ENCODE measurements at regions not wholly inside any gene's neighbourhood (a gene's known extent, or its start where the extent isn't known, plus 50 kb on each side); places are given as distances from the start of the nearest gene placed in this dataset.

DNA sequence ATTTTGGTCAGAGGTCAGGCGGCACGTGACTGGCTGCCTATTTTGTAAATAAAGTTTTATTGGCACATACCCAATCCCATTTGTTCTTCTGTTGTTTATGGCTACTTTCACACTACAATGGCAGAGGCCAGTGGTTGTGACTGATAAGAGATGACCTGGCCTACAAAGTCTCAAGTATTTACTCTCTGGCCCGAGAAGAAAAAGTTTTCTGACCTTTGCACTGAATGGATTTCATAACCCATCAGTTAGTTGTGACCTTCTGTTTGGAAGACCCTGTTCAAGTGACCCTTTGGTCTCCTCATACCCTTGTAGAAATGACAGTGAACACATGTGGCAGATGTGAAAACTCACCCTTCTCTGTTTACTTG, 121.4 kb upstream of the MGAT5 start:
- no peak for DNase-seq

DNA sequence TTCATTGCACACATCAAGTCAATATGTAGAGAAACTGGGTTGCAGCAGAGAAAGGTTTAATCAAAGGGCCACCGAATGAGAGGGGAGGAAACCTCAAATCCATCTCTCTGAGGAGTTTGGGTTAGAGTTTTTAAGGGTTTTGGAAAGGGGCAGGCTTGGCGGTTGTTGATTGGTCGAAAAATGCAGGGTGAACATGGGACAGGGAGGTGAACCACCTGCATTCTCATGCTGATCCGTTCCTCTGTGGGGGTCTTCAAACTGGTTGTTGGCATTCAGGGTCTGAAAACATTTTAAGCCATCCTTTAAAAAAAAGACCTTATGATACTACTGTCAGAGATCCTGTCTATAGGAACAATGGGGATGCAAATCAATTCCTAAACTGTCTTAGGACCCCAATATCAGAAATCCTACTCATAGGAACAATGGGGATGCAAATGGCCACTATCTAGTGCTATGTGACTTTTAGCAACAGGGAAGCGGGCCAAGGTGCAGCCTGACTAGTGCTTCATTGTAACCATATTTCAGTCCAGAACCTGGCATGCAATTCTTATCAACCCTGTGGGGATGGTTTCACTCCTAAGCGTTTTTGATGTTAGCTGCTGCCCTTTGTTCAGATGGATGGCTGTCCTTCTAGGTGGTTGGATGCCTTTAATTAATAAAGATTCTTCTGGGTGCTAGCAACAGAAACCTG, 120.1 kb upstream of the MGAT5 start:
- no peak for DNase-seq

DNA sequence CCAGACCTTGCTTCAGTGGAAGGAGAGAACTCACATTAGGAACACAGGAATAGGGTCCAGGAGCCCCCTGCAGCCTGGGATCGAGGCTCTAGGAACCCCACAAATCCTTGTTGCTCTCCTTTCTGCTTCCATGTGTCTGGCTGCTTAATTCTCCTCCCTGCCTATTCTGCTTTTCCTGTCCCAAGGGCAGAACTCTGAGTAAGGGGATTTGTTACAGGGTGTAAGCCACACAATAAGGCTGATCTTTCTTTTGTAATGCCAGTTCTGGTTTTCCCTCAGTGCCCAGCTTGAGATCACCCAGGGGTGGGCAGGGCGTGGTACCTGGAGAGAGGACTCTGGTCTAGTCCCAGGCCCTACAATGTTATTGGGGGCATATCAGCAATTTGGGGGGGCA, 119.6 kb upstream of the MGAT5 start:
- DNase-seq = no peak

DNA sequence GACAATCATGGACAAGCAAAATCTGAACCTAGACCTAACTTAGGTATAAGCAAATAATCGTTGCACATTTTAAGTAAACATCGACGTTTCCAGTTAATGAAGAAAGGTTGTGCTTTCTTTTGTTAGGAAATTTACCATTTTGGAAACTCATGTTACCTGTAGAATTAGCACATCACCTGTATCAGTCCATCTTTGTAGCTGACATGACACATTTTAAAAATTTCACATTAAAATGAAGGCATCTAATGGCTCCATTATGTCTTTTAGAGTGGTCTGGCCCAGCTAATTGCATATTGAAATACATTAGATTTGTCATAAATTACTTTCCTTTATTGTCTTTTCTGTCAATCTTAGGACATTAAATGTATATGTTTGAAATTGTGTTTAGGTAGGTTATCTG, 119.0 kb upstream of the MGAT5 start:
- no peak for DNase-seq

DNA sequence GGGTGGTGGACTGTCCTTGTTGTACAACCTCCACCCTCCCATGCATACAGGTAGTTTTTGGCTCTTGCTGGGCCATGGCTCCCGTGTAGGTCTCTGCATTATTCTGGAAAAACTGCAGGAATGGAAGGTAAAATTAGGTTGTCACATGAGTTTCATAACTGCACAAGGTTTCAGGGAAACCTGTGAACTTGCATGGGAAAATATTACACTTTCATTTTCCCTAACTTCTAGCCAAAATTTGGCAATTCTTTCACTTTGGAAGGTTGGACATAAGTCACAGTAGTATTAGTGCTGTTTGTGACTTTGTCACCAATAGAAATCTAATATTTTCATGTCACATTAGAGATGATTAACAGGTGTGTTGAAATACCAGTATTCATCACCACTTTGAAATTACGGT, 118.1 kb upstream of the MGAT5 start:
- DNase-seq = no peak

DNA sequence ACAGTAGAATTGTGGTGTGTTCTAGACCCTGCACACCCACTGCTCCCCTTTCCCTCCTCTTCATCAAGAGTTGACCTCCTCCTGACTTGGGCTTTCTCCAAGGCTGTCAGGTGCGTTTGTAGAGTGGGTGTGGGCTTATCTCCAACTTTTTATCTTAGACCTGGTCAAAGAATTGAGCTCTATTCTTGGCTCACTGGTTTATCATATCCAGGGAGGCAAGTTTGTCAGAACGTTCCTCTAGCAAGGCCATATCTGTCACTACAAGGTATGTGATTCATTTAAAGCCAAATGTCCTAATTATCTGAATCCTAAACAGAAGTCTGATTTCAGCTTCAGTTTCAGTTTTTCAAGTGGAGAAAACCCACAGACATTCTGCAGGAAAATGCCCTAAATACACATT, 117.1 kb upstream of the MGAT5 start:
- DNase-seq = no peak

DNA sequence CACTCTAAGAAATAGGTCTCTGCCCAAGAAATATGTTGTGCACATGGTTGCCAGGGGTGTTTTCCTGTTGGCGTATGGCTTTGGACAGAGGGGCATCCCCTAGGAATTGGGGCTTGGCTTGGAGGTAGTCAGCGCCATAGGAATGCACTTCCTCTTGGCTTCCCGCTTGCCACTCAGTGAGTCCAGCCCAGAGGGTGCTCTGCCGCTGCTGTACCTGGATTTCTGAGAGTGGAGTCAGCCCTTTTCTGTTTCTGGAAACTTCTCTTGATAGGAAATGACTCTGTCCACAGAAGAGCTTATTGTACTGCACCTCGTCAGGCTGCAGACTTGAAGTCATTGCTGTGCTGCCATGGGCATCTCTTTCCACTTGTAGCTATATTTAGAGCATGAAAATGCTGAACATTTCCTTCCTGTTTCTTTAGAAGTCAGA, 116.7 kb upstream of the MGAT5 start:
- no peak for DNase-seq

DNA sequence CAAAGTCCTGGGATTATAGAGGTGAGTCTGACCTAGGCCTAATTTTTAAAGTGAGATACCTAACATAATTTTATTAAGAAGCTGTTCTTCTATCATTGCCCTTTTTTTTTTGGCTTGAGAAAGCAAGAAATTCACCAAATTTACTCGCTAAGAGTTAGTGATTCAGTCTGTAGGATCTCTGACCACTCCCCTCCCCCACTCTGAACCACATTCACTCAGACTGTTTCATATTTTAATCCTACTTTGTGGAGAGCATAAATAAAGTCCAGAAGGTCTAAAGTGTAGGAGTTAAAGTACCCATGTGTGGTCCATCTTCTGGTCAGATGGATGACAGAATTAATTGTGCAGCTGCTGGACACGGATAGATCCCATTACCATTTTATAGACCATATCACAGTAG, 115.8 kb upstream of the MGAT5 start:
- DNase-seq = no peak

DNA sequence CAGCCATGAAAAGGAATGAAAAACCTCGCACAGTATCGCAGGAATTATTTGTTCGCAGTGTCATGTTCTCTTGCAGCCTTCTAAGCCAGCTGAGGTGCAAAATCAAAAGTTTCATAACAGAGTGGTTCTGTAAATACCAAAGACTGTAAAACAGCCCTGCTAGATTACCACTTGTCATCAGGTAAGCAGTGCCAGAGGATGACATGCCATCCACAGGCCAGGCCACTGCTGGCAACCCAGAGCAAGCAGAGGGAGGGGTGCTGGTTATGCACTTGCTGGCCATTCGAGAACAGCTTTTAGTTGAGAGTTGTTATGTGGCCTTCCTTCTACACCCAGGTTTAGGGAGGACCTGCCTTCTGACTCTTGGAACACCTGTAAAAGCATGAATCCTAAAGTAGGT, 114.3 kb upstream of the MGAT5 start:
- no peak for DNase-seq

DNA sequence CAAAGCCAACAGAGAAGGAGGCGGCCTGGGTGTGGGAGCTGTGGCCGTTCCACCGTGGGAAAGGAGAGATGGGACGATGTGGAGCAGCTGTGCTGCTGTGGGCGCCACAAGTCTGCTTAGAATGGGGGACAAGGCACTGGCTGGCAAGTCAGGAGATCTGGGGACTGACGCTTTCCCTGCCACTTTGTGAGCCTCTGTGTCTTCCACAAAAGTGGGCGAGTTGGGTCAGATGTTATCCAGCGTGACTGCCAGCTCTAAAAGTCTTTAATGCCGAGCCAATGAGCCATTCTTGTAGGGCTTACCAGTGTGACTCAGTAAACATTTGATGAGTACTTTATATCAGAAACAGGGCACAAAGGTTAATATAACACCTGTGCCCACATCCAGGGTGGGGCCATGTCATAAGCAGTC, 113.6 kb upstream of the MGAT5 start:
- no peak for DNase-seq

DNA sequence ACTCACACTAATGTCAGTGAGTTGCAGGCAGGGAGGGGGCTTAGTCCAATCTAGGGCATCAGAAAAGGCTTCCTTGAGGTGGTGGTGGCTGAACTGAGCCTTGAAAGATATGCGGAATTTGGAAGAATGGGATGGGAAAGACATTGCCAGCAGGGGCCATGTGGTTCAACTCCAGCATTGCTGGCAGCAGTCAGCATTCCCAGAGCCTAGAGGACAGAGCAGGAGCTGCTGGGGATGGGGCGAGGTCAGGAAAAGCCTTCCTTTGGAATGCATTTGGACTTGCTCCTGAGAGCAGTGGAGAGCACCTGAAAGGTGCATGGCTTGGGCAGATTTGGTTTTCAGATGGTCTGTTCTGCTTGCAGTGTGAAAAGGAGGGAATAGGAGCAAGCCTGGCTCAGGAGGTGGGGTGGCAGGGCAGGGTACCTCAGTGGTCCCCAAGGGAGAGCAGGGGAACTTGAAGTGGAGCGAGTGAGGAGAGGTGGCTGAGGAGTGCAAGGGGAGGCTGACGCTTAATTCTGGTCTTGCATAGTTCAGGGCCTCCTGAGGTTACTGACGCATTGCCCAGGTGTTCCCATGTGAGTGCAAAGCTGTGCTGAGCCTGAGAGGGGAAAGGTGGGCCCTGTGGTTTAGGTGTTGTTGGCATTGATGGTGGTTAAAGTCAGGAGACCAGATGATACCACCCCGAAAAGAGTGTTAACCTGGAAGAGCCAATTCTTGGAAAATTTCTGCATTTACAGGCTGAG, 112.1 kb upstream of the MGAT5 start:
- DNase-seq = no peak

DNA sequence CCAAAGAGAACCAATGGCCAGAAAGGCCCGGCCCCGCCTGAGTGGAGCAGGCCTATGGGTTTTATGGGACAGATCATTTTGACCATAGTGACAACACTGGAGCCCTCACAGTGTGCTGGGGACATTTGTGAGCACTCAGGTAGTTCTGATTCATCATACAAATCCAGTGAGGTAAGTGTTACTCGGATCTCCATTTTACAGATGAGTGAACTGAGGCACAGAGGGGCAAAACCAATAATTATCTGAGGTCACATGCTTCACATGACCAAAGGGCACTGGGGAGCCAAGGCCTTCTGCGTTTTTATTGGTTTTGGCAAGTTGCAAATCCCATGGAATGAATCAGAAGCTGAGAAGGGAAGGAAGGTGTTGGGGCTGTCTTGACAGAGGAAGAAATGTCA, 111.5 kb upstream of the MGAT5 start:
- DNase-seq = no peak

DNA sequence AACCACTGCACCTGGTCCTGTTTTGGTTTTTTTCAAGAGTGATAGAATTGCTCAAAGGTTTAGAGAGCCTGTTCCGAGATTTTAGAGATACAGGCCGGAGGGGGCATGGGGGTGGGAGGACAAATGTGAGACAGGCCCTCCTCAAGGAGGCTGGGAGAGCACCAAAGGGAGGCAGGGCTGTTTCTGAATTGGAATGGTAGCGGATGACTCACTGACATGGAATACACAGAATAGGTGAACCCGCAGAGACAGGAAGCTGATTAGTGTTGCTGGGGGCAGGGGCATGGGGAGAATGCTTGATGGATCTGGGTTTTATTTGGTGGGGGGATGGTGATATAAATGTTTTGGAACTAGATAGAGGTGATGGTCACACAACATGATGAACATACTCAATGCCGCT, 111.0 kb upstream of the MGAT5 start:
- DNase-seq = no peak

DNA sequence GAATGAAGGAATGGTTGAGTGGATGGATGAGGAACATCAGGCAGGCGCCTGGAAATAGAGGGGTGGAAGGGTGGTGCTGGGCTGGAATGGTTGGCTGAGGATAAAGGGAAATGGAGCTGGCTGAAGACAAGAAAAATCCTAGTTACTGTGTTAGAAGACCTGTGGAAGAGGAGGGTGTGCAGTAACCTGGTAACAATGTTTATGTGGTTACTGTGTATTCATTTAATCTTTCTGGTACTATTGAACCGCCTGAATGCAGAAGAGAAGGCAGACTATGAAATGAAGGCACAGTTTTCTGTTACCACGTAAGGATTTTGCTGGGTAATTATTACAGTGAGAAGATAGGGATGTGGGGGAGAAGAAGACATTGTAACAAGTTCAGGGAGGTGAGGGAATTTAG, 110.3 kb upstream of the MGAT5 start:
- no peak for DNase-seq

DNA sequence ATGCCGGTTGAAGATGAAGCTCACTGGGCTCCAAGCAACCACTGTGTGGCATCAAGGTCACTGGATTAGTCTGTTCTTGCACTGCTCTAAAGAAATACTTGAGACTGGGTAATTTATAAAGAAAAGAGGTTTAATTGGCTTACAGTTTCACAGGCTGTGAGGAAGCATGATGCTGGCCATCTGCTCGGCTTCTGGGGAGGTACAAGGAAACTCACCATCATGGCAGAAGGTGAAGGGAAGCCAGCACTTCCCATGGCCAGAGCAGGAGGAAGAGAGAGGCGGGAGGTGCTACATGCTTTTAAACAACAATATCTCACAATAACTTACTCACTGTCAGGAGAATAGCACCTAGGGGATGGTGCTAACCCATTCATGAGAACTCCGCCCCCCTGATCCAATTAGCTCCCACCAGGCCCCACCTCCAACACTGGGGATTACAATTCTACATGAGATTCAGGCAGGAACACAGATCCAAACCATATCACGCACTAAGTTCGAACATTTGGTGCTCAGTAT, 109.7 kb upstream of the MGAT5 start:
- DNase-seq = no peak

DNA sequence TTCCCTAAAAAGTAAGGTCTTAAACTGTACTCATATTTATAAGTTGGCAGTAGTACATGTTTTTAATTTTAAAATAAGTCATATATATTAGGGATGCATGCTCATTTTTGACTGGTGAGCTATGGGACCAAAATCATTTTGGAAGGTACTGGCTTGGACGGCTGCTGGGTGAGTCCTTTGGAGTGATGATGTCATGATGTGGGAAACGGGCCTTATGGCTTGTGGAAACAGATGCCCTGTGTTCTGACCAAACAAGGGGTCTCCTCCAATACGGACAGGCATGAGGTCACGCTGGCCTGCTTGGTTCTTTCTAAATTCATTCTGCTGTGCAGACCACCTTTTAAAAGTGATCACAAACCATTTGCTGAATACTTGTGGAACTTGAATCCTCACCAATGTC, 109.2 kb upstream of the MGAT5 start:
- DNase-seq = no peak

DNA sequence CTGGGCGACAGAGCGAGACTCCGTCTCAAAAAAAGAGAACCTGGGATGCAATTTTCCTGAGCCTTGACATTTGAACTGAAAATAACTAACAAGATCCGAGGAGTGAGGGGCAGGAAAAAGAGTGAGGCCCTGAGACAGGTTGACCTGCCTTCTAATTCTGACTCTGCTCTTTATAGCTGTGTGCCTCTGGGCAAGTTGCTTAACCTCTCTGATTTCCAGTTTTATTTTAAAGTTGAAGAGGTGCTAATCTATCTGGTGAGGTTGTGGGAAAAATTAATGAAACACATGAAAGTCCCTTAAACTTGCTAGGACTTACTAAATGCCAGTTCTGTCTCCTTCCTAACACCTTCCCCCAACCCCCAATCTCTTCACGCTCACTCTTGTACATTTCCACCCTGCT, 108.4 kb upstream of the MGAT5 start:
- DNase-seq = no peak

DNA sequence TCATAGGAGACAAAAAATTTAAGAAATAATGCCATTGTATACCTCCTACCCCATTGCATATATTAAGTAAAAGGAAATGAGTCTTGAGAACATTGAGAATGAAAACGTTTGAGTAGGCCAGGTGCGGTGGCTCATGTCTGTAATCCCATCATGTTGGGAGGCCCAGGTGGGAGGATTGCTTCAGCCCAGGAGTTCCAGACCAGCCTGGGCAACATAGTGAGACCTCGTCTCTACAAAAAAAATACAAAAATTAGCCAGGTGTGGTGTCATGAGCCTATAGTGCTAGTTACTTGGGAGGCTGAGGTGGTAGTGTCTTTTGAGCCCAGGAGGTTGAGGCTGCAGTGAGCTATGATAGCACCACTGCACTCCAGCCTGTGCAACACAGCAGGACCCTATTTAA, 107.7 kb upstream of the MGAT5 start:
- no peak for DNase-seq

DNA sequence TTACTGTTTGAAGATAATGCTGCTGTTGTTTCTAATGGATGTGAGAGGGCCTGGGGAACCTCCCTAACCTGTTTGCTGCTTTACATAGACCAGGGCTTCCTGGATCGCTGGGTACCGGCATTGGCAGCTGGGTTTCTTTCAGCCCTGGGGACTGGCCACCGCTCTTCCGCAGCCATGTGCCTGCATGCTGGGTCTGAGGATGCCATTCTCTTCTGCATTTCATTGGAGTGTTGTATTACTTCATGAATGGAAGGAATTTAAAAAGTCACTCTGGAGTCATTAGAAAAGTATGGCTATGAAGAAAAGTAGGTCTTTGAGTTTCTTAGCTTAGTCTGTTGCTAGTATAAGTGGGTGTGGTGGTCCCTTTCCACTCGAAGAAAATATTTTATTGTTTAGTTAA, 107.3 kb upstream of the MGAT5 start:
- no peak for DNase-seq

DNA sequence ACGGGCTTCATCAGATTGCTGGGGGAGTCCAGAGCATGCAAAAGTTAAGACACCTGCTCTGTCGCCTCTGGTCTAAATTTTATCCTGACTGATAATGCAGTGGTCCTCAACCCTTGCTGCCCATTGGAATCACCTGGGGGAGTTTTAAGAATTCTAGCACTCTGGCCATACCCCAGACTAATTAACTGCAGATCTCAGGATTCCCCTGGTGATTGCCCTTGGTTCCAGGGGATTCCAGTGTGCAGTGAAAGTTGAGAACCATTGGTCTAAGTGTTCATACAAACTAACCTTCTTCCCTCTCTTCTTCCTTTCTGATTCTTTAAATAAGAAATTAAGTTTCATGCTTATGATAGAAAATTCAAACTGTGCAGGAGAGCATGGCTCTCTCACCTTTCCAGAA, 105.7 kb upstream of the MGAT5 start:
- no peak for DNase-seq

DNA sequence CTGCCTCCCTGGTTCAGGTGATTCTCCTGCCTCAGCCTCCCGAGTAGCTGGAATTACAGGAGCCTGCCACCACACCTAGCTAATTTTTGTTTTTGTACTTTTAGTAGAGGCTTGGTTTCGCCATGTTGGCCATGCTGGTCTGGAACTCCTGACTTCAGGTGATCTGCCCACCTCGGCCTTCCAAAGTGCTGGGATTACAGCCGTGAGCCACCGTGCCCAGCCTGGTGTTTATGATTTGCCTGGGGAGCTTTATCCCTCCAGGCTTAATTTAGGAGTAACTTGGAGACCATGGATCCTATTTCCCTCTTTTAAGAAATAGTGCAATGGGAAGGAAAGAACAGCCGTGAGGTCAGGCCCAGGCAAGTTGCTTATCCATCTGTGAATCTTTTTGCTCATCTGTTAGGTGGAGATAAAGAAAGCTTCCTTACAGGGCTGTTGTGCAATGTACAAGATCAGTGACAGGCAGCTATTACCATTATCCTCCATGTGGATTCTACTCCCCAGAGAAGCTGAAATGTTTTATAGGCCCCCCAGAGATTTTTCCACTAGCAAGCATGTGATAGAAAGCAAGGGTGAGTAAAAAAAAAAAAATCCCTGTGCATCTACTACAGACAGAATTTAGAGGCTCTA, 104.9 kb upstream of the MGAT5 start:
- no peak for DNase-seq

DNA sequence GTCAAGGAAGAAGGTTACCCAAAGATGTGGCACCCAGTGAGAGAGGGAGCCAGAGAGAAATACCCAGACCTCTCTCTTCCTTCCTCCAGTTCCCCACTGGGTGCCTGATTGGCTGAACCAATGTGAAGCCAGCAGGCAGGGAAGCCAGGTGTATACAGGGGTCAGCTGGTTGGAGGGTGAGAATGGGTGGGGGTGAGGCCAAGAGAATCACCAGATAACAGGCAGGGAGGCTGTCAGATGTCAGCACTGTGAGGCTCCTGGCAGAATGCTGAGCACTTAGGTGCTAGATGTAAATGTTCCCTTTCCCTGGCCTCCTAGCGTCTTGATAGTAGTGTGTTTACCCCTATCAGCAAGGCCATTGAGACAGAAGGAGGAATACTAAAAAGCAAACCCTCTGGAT, 104.0 kb upstream of the MGAT5 start:
- DNase-seq = no peak

DNA sequence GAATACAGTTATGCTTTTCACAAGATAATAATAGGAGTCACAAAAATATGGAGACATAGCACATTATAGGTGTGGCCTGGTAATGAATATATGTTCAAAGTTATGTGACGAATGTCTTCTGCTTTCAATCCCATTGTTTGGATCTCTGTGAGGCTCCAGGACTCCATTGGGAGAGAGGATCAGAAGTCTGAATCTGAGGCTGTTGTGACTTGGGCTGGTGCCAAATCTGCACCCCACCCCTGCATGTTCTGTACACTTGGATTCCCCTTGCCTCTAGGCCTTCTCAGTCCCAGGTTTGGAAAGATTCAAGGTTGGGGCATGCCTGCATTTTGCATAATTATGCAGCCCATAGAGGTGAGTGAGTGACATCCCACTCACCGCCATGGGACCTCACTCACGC, 103.1 kb upstream of the MGAT5 start:
- DNase-seq = no peak

All from NCI-H1694 treated with DMSO at 0.1 percent for 48 hours (cell line).